Right hindlimb (tissue), 1 donor: ENCODE measurements at regions not wholly inside any gene's neighbourhood (a gene's known extent, or its start where the extent isn't known, plus 50 kb on each side); places are given as distances from the start of the nearest gene placed in this dataset.

ENCODE experiments used
- DNase-seq: peaks from one replicate; pipeline ENCODE4 v3.0.0-alpha.2; 2018

DNA sequence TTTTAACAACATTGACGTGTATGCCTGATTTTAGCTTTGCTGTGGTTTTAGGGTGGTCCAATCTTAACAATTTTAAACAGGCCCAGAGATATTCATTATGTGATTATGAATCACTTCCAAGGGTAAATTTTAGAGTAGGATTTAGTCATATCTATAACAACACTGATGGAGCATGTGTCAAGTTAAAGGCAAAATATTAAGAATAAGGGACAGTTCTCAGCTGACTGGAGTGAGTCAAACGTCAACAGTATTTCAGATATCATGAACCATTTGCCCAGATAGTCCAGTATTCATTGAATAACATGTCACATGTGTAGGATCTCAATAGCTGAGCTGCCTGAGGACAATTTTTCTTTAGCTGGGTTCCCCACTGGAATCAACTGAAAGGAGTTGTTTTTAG lies 61.3 kb upstream of the VCX2 start:
- no peak for DNase-seq

DNA sequence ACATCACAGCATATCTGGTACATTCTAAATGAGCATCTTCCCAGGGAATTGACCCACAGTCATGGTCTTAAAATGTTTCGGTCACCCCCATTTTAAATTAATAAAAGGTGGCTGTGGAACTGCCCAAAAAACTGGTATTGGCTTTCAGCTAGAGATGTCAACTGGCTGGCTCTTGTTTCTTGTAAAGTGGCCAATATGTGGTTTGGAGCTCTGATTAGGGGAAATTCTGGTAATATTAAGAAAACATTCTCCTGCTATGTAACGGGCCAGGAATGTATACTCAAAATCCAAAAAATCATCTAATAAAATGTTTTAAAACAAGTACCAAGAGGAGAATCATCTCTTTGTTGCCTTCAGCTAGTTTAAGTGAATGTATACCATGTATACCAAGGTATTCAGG lies 62.0 kb upstream of the VCX2 start:
- no peak for DNase-seq

DNA sequence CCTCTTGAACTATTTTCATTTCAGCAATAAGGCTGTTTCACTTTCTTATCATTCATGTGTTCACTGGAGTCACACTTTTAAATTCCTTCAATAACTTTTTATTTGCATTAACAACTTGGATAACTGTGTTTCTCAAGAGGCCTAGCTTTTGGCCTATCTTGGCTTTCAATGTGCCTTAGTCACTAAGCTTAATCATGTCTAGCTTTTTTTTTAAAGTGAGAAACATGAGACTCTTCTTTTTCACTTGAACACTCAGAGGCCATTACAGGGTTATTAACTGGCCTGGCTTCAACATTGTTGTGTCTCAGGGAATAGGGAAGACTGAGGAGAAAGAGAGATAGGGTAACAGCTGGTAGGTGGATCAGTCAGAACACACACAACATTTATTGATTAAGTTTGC lies 64.0 kb upstream of the VCX2 start:
- DNase-seq: no peak

DNA sequence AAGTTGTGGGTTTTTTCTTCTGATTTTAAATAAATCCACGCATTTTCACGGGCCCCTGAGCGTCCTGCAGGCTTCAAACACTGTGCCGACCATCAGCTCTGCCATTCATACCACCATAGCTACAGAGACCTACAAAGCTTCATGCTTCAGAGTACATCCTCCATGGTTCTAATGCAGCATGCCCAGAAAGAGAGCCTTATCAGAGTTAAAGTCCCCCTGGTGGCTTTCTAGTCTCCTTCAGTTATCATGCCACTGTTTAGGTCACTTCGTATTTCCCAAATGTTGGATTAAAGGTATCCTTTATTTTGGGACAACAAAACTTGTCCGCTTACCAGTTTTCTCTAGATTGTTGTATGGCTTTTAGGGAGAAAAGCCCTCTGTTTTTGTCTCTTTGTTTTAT lies 66.7 kb upstream of the VCX2 start:
- no peak for DNase-seq

DNA sequence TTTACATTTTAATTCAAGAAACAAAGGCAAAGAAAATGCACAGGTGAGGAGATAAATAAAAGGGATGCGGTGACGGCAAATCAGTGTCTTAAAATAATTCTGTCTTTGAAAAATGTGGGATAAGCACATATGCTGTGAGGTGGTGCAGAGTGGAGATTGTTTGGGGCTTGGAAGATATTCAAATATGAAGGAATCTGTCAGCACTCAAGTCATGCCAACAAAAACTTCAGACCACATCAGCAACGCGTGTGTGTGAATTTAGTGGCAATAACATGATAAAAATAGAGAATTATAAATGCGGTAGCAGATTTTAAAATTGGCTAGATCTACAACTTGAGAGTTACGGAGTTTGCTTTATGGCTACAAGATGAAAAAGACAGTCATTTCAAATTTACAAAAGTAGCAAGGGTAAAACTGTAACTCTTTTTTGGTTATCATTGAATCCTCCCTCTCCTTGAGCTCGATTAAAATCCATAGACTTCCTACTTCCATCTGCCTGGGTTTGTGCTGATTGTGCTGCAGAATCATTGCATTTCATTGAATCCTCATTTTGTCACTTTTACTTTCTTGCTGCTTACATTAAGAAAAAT lies 71.5 kb upstream of the VCX2 start:
- no peak for DNase-seq

DNA sequence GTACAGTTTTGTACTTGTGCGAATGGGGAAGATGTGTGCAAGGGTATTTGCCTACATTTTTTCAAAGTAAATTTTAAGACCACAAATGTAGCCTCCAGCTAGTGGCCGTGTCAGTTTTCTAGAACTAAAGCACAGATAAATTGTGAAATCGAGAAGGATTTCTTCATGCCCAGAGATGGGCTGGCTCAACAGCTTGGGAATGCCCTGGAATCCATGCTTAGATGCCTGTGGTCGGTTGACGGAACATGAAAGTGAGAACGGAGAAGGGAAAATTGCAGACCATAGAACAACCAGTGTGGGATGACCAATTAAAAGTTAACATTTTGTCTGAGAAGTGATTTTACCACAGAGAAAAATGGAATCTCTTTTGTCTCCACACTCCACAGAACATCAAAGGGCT lies 73.2 kb upstream of the VCX2 start:
- DNase-seq: no peak

DNA sequence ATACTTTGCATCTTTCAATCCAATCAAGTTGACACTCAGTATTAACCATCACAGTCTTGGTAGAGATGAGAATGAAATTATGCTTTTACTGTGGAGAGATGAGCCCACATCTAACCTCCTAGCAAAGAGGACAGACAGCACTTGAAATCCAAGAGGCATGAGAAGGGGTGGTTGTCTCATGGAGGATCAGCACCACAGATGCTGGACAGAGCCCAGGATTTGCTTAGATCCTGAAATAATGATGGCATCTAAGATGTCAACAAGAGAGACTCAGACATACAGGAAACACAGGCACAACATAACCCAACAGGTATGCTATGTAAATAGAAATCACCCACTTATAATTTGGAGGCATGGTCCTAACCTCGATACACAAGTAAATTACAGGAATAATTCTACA lies 74.3 kb upstream of the VCX2 start:
- peak; percentile 16 for DNase-seq

DNA sequence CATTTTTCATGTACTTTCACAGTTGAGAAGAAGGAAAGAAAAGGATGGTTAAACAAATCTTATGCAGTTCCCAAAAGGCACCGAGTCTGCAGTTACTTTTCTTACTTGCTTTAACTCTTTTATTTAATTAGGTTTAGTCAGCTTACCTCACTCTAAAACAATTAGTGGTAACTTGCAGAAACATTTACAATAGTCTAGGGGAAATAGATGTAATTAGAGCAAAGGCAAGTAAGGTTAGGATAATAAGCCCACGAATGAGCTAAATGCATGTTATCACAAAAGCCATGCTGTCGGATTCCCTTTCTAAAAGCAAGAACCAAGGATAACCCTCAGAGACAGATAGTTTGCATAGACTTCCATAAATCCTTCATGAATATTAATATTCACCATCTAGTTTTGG lies 82.0 kb upstream of the VCX2 start:
- no peak for DNase-seq

DNA sequence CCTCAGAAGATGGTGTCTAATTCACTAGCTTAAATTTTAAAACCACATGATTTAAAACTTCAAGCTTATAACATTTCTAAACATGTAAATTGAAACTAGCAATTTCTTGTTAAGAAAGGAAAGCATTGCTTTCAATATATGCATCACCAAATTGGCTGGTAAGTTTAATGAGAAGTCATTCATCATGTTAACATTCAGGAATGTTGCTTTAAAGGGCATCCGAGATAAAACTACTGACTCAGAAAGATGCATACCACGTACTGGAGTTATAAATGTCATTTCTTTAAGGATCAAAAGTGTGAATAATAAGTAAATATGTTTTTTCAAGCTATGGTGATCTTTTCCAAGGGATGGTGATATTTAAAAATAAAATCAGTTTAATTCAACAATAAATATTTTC lies 83.3 kb upstream of the VCX2 start:
- no peak for DNase-seq

DNA sequence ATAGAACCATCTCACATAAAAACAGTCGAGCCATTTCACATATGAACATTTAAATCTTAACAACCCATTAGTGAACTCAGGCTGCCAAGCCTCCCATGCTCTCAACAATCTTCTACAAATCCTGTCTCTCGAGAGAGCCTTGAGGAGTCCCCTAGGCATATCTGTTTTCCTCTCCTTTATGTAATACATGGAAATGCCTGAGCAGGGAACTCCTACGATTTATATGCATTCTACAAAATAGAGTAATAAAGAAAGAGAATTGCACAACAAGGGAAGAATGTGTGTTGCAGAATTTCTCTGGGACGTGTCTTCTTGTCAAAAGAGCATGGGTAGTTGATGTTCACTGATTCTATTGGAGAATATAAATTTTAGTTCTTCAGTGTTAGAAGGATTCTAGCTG lies 101.8 kb upstream of the VCX2 start:
- DNase-seq: peak; percentile 40

DNA sequence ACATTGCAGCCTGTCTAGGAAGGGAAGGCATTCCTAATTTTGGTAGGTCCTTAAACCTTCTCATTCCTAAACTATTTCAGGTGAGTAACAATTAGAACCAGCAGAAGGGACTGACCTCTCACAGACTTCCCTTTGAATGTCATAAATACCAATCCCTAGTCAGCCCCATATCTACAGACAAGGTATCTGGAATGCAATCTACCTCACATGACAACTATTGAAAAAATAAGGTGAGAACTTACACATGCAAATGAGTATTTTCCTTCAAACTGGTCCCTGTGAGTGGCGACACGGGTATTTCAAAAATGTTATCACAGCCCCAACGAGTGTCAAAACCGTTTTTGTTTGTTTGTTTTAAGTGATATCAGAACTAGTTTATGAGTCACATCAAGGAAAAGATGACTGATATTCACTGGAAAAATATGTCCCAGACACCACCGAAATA lies 102.4 kb upstream of the VCX2 start:
- DNase-seq: no peak

DNA sequence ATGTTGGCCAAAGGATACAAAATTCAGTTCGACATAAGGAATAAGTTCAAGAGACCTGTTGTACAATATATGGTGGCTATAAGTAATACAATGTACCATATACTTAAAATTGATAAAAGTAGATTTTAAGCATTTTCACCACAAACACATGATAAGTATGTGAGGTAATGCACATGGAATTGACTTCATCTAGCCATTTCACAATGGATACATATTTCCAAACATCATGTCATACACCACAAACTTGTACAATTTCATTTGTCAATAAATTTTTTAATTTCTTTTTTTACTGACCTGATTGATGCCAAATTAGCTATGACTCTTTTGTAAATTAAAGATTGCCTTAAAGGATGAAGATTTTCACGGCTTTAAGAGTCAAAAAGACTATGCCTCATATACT lies 103.1 kb upstream of the VCX2 start:
- DNase-seq: no peak

DNA sequence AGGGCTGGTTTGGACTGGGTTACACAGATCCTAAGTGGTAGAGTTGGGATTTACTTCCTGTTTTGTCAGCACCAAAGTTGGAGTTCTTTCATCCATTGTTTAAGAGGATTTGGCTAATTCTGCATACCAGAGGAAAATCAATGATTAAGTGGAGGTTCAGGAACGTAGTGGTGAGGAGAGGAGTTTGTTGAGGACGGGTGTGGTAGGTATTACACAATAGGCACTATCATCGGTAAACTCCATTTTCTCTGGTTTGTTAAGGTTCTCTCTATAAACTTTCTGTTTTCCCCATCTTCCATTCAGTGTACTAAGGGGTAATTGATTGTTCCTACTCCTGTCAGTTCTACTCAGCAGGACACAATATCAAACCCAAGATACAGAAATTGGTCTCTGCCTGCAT lies 107.5 kb upstream of the VCX2 start:
- no peak for DNase-seq

DNA sequence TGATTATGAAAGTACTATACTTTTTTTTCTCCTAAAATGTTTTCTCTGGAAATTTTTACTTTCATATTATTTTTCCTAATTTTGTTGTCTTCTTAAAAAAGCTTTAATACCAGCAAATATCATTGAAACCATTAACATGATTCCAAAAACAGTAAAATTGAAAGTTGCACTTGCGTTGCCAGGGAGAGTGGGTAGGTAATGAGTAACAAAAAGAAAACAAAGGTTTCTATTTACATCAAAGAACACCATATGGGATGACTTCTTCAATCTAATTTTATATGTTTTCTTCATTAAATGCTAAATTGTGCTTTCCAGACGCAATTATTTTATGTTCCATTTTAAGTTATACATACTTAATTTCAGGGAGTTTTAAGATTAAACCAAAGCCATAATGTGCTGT lies 108.3 kb upstream of the VCX2 start:
- DNase-seq: no peak

DNA sequence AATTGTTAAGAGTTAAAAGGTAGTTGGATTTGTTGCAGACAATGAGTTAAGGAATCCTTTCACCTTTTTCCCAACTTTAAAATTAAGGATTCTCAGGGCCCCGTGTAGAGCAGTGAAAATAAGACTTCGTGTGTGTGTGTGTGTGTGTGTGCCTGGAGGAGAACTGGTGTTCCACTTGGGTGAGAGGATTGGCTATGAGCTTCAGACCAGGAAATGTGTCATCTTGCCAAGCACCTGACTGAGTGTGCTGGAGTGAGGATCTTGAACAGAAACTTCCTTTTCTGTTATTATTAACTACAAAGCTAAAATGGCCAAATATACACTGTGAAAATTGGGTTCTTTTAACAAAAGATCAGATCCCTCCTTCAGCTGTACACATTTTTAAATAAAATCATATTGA lies 113.1 kb upstream of the VCX2 start:
- no peak for DNase-seq

DNA sequence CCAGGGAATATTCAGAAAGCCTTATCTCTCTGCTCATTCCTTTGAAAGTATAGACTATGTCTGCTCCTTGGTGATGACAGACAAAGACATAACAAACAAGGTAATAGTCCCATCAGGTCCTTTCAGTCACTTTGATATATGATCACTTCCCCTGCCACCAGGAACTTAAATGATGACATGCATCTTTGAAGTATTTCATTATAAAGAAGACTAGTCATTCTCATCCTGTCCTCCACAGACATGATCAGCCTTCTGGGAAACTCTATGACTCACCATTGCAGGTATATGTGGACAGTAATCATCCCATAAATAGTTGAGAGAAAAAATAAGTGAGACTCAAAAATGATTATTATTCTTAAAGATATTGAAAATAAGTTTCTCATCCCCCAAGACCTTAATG lies 117.5 kb upstream of the VCX2 start:
- DNase-seq: no peak

DNA sequence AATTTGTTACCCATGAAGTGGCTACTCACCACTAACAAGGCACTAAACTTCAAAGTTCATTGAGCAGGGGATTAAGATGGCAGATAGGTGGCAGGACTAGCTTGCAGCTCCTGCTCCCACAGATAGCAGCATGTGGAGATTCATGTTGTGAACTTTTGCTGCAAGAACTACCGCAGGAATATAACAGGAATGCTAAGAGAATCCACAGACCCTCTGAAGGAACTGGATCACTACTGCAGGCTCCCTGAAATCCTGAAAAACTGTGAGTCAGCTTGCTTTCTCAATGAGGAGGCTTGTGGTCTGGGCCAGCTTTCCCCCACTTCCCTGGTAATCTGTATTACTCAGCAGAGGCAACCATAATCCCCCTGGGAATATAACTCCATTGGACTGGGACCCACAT lies 118.5 kb upstream of the VCX2 start:
- no peak for DNase-seq

DNA sequence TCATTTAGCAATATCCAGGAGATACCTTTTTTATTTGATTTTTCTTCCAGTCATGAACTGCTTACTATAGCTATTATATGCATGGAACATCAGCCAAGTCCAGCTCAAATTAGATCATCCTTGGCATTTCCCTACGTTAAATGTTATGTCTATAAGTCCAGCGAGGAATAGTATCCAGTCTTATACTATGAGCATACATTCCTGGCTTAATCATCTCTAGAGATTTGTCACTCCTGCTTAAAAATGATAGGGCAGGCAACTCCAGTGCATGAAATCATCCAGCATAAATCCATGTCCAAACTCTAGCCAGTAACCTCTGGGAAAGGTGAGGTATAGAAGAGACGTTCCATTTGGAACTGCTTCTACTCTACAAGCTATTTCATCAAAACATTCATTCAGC lies 126.7 kb upstream of the VCX2 start:
- no peak for DNase-seq

DNA sequence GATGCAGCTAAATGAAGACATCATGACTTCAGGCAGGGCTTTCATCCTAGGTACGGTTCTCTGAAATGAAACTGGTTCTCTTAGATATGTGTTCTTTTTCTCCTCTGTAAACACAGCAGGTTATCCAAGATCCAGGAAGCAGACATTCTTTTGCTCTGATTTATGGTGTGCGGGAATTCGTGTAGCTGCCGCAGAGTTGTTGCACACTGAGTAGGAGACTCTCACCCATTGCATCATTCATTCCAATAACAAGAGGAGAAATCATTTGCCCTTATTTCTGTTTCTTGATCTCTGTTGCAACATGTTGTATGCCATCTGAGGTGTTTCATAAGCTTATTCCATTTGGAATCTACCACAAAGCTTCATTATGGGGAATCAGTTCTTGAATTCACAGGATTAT lies 133.6 kb upstream of the VCX2 start:
- no peak for DNase-seq

DNA sequence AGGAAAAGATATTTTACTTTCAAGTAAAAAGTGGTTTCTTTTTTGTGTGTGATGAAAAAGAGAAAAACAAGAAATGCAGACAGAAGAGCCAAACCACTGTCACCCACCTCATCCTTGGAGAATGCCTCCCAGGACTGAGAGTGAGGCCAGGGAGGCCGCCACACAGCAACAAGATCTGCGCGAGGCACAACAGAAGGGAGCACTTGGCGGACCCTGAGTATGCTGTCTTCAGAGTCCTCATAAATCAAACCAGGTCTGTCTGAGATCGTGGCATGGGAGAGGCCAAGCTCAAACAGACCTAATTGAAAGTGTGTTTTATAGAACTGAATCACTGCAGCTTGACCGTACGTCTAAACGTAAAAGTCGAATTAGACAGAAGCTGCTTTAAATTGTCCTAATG lies 134.3 kb upstream of the VCX2 start:
- no peak for DNase-seq

DNA sequence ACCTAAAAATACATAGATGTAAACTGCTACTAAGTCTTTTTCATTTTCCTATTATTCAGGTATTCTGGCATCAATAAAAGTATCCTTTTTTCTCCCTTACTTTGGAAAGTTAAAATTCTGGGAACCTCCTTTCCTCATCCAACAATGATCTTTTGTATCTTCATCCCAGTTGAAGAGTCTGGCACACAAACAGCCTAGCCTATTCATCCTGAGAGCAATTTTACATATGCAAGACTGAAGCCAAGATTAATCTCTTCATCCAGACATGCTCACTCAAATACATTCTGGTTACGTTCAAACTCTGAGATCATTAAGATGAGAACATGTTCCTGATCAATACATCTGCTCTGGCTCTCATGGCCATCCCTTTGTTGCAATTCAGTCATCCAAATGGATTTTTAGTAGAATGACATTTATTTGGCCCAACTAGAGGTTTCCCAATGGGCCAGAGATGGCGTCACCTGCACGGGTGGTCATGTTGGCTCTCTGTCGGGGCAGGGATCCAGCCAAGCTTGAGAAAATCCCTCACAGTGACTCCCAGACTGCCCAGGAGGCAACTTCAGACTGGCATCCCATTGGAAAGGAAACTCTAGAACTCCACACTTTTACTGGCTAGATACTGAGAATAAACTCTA lies 135.3 kb upstream of the VCX2 start:
- no peak for DNase-seq

DNA sequence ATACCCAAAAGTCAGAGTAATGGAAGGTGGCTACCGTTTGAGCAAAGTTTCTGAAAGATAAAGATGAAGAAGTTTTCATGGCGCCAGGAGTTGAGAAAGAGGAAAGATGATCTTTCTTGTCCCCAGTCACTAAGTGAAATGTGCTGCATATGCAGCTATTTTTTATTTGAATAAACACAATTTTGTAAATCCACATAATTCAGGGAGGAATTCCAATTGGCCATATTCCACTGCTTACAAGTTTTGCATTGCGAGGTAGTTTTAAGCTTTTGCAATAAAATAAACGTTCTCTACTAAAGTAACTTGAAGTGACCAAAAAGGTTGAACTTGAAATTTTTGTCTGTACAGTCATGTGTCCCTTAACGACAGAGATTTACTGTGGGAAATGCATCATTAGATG lies 139.3 kb upstream of the VCX2 start:
- DNase-seq: no peak

DNA sequence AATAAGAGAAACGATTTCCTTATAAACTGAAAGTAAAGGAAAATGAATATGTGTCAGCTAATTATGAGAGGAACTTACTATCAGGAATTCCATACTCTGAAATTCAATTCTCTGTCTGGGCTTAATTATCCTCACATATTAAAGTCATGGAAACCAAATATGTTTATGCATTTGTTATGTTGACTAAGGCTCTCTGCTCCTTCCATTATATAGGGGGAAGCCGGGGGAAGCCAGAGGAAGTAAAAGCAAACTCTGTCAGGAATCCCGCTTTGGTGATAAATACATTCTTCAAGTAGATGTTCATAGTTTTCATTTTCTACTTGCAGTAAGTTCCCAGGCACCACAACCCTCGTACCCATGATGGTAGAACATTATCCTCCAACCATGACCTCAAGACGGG lies 142.8 kb upstream of the VCX2 start:
- DNase-seq: no peak

DNA sequence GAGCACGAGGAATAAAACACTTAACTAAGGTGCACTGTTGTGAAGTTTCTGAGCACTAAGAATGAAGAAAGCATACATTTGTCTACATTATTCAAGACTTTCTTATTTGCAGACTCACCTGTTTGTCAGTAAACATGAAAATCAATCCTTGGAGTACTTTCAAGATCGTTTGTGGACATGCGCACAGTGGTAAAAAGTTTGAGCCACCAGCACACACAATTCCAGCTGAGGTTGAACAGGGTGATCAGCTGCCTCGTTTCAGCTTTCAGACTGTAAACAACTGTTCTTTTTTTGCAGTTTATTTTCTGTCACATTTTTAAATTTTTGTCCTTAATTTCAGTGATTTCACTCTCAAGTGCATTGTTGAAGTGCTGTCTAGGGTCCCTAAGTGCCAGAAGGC lies 143.8 kb upstream of the VCX2 start:
- DNase-seq: no peak

DNA sequence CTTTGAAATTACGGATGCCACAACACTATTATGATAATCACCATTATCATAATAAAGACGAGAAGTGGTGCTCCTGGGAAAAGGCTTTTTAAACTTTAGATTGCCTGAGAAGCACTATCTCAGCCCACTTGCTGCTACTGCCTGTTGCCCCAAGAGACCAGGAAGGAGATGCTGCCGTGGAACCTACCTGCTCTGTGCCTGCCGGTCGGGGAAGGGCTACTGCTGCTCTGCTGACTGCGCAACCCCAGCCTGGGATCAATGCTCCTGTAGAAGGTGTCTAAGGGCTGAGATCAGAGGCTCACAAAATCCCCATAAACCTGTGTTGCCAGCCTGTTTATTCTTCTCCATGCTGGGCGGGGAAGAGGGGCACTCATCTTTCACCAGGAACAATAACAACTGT lies 145.3 kb upstream of the VCX3B start:
- DNase-seq: no peak

DNA sequence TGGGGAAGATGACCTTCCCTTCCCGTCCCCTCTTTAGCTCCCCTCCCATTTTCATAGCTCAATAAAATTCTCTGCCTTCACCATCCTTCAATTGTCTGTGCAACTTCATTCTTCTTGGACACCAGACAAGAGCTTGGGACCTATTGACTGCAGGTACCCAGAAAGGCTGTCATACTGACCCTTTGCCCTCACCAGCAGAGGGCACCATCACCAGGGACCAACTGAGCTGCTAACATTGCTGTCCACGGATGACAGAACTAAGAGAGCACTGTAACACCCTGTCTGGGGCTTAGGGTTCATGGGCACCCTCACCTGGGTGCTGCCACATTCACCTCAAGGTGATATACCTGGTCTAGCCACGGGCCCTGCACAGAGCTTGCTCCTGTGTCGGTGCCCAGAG lies 141.3 kb upstream of the VCX3B start:
- no peak for DNase-seq
